GM23248 (cell line): ENCODE measurements at regions not wholly inside any gene's neighbourhood (a gene's known extent, or its start where the extent isn't known, plus 50 kb on each side); places are given as distances from the start of the nearest gene placed in this dataset.

Experiments used
- DNase-seq: peaks from one replicate; pipeline ENCODE4 v3.0.0-alpha.2; 2015
- H2AFZ ChIP-seq: fragments of 200-600 bp; sonication (generic); 2 replicates; pipeline ENCODE4 v1.6.1; 2016; ENCODE audit warnings: antibody characterized with exemption
- H3F3A ChIP-seq: fragments of 200-600 bp; sonication (generic); 2 replicates; pipeline ENCODE4 v1.6.1; 2016; ENCODE audit warnings: mild to moderate bottlenecking, antibody characterized with exemption, mixed run types; ENCODE audit not compliant: insufficient read depth
- H3K27ac ChIP-seq: fragments of 200-600 bp; sonication (generic); 2 replicates; pipeline ENCODE4 v1.5.1; 2016; ENCODE audit warnings: mild to moderate bottlenecking
- H3K27me3 ChIP-seq: fragments of 200-600 bp; sonication (generic); replicated peaks from 2 replicates; pipeline ENCODE4 v1.6.1; 2016; ENCODE audit warnings: mild to moderate bottlenecking; ENCODE audit not compliant: insufficient read depth
- H3K36me3 ChIP-seq: fragments of 200-600 bp; sonication (generic); 2 replicates; pipeline ENCODE4 v1.6.1; 2016; ENCODE audit warnings: low read depth, mild to moderate bottlenecking
- H3K4me1 ChIP-seq: fragments of 200-600 bp; sonication (generic); 2 replicates; pipeline ENCODE4 v1.6.1; 2016; ENCODE audit warnings: mild to moderate bottlenecking; ENCODE audit not compliant: insufficient read depth
- H3K4me2 ChIP-seq: fragments of 200-600 bp; sonication (generic); one replicate; pipeline ENCODE4 v1.6.1; 2016; ENCODE audit warnings: mild to moderate bottlenecking; ENCODE audit not compliant: unreplicated experiment
- H3K4me3 ChIP-seq: fragments of 200-600 bp; sonication (generic); 2 replicates; pipeline ENCODE4 v1.5.1; 2016; ENCODE audit warnings: mild to moderate bottlenecking
- H3K79me2 ChIP-seq: fragments of 200-600 bp; sonication (generic); 2 replicates; pipeline ENCODE4 v1.6.1; 2016; ENCODE audit warnings: mild to moderate bottlenecking; ENCODE audit not compliant: insufficient read depth
- H3K9ac ChIP-seq: fragments of 200-600 bp; sonication (generic); 2 replicates; pipeline ENCODE4 v1.6.1; 2016; ENCODE audit warnings: mild to moderate bottlenecking
- H3K9me2 ChIP-seq: fragments of 200-600 bp; sonication (generic); 2 replicates; pipeline ENCODE4 v1.6.1; 2016; ENCODE audit warnings: mixed run types, mild to moderate bottlenecking, moderate library complexity; ENCODE audit not compliant: insufficient read depth
- H3K9me3 ChIP-seq: fragments of 200-600 bp; sonication (generic); one replicate; pipeline ENCODE4 v1.6.1; 2017; ENCODE audit warnings: low read depth
- H4K20me1 ChIP-seq: fragments of 200-600 bp; sonication (generic); 2 replicates; pipeline ENCODE4 v1.6.0; 2016; ENCODE audit not compliant: insufficient read depth
- EZH2 ChIP-seq: fragments of 200-600 bp; sonication (generic); IDR thresholded peaks from 2 replicates; pipeline ENCODE4 v1.6.1; 2018; ENCODE audit warnings: antibody characterized with exemption, mild to moderate bottlenecking; ENCODE audit not compliant: insufficient read depth, poor library complexity, severe bottlenecking
- EZH2phosphoT487 ChIP-seq: fragments of 200-600 bp; sonication (generic); IDR thresholded peaks from 2 replicates; pipeline ENCODE4 v1.6.1; 2018; ENCODE audit warnings: antibody characterized with exemption, moderate library complexity, mild to moderate bottlenecking, low read depth; ENCODE audit not compliant: insufficient read depth
- WGBS, 2 experiments: methylation state at CpG; one replicate each; pipeline ENCODE4 v1.1.6; 2015 to 2017; ENCODE audit warnings: low lambda C conversion rate in 2 of 2, low coverage in 1 of 2; ENCODE audit errors: missing lambda C conversion rate in 2 of 2; 5-methylcytosine and 5-hydroxymethylcytosine counted together
- in situ Hi-C: fragments of 300-500 bp; cut with MboI; formaldehyde crosslinking; loops from 2 replicates; pipeline ENCODE4 v1.15.0; 2020

DNA sequence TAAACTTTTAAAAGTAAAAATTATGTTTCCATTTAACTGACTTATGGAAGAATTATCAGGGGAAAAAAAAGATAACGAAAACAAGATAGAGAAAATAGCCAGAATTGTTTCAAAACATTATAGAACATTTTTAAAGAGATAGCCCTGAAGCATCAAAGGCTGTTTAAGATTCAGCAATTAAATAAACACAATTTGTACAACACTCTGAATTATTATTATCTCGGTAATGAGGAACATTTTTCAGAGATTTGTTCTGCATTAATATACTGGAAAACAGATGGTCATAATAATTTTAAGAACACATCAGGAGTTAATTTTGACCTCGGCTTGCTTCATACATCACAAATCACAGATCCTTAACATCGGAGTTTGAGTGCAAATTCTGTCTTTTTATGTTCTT, 643.8 kb downstream of the SORCS1 start:
- Histone ChIP-seq H3K4me2 (no peak overlapping the region), H3K9me3 (no peaks in the 10 kb centered on the region), H3K9ac (no peak overlapping the region), H3K27ac (no peak overlapping the region), H2AFZ (peak overlapping the region; percentile 7; the same call in 1 of the 2 replicates), H3K27me3 (no peaks in the 10 kb centered on the region), H3F3A (no peaks in the 10 kb centered on the region), H3K9me2 (no peaks in the 10 kb centered on the region), H3K4me1 (no peaks in the 10 kb centered on the region), H4K20me1 (no peaks in the 10 kb centered on the region), H3K36me3 (no peaks in the 10 kb centered on the region), H3K4me3 (no peak overlapping the region), H3K79me2 (no peaks in the 10 kb centered on the region)
- no peak for DNase-seq
- in situ Hi-C loops: no loop called here
- TF ChIP-seq EZH2phosphoT487 (no peak), EZH2 (no peak)
- WGBS, 2 experiments: 10% methylated on average over 4 of the region's 4 CpGs

DNA sequence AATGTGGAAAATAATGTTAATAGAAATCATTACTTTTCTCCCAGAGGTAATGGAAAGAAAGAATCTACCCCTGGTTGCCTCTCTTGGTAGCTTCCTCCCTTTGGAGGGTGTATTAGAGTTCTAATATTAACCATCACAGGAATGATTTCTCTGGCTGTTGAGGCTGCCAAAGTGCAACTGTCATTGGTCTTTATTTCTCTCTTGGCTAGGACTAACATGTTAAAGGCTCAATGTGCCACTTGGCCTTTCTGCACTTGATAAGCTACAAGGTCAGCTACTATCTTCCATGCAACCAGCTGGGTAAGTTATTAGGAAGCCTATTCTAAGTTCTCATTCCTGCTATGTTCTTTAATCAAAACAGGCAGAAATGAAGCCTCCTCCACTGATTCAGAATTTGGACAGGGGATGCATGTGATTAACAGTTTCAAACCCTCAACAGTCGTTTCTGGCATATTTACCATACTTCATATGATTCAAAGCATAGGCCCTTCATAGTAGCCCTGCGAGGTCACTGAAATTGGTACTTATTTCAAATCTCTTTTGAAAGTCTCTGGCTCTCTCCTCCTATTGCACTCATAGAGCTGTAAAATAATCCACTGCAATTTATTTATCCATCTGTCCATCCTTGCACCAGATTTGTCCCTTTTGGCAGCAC, 645.0 kb downstream of the SORCS1 start:
- H3K4me1 ChIP-seq: no peaks in the 10 kb centered on the region
- peak; percentile 39 for DNase-seq
- in situ Hi-C loops: no loop called here
- H3K4me2 ChIP-seq: no peak overlapping the region
- no peaks in the 10 kb centered on the region for H3K9me3 ChIP-seq
- H3K9ac ChIP-seq: no peak overlapping the region
- WGBS, 2 experiments: 27 to 30% methylated on average over 2 of the region's 2 CpGs
- no peaks in the 10 kb centered on the region for H3K9me2 ChIP-seq
- TF ChIP-seq EZH2 (no peak), EZH2phosphoT487 (no peak)
- no peaks in the 10 kb centered on the region for H4K20me1 ChIP-seq
- no peak overlapping the region for H2AFZ ChIP-seq
- no peaks in the 10 kb centered on the region for H3F3A ChIP-seq
- H3K36me3 ChIP-seq: no peaks in the 10 kb centered on the region
- no peaks in the 10 kb centered on the region for H3K79me2 ChIP-seq
- no peak overlapping the region for H3K4me3 ChIP-seq
- no peak overlapping the region for H3K27ac ChIP-seq
- H3K27me3 ChIP-seq: no peaks in the 10 kb centered on the region

DNA sequence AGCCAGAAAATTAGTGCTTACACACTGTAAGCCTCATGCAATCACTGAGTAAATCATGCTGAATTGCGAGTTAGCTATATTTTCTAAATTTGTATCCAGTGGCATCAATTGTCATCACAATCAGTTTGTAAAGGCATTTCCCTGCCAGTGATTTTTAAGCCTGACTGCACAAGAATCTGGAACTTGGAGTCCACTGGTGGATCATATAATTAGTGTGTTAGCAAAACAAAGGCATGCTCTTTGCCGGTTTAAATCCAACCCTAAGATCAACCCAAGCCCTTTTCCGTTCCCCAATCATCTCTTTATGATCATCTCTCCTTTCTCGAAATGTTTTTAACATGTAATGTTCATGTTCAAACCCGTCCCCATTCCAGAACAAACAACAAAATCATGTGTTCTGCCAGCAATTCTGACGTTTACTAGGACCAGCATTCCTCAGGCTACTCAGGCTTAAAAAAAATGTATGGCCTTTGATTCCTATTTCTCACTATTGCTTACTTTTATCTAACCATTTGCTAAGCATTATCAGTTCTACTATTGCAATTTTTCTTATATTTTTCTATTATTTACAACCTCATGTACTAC, 649.2 kb downstream of the SORCS1 start:
- no peaks in the 10 kb centered on the region for H4K20me1 ChIP-seq
- no peak overlapping the region for H3K9ac ChIP-seq
- DNase-seq: no peak
- H3K79me2 ChIP-seq: no peaks in the 10 kb centered on the region
- H3K27ac ChIP-seq: no peak overlapping the region
- 39 to 45% methylated on average over 6 of the region's 6 CpGs for whole genome bisulfite sequencing, 2 experiments
- no peaks in the 10 kb centered on the region for H3K9me3 ChIP-seq
- H3K9me2 ChIP-seq: no peaks in the 10 kb centered on the region
- in situ Hi-C loops: no loop called here
- no peak for TF ChIP-seq EZH2phosphoT487
- TF ChIP-seq EZH2: no peak
- no peak overlapping the region for H3K4me3 ChIP-seq
- no peak overlapping the region for H3K4me2 ChIP-seq
- no peaks in the 10 kb centered on the region for H3K36me3 ChIP-seq
- H3K4me1 ChIP-seq: no peaks in the 10 kb centered on the region
- H3F3A ChIP-seq: no peaks in the 10 kb centered on the region
- no peak overlapping the region for H2AFZ ChIP-seq
- H3K27me3 ChIP-seq: no peaks in the 10 kb centered on the region

DNA sequence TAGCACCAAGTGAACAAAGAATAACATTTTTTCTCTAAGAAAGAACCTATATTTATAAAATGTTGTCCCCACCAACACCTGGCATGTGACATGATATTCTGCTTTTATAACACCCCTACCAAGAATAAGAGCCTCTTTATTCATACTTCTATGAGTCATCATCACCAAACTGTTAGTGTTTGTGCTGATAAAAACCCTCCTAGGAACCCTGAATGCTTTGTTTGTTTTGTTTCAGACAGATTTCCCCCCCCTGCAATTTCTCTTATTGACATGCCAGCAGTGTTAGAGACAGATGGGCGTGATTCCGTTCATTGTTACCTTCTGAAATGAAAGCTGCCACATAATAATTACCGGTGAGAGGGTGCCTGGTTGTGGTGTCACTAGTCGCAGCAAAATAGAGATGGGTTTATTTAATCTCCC, 651.1 kb downstream of the SORCS1 start:
- H3K79me2 ChIP-seq: no peaks in the 10 kb centered on the region
- no peak overlapping the region for H2AFZ ChIP-seq
- H3K4me1 ChIP-seq: no peaks in the 10 kb centered on the region
- H3K9me3 ChIP-seq: no peaks in the 10 kb centered on the region
- no peaks in the 10 kb centered on the region for H3K9me2 ChIP-seq
- in situ Hi-C loops: no loop called here
- no peak overlapping the region for H3K9ac ChIP-seq
- H3K36me3 ChIP-seq: no peaks in the 10 kb centered on the region
- no peaks in the 10 kb centered on the region for H3K27me3 ChIP-seq
- no peaks in the 10 kb centered on the region for H3F3A ChIP-seq
- no peak for TF ChIP-seq EZH2
- TF ChIP-seq EZH2phosphoT487: no peak
- H3K27ac ChIP-seq: no peak overlapping the region
- 44 to 49% methylated on average over 4 of the region's 4 CpGs for WGBS, 2 experiments
- H3K4me3 ChIP-seq: no peak overlapping the region
- H3K4me2 ChIP-seq: no peak overlapping the region
- H4K20me1 ChIP-seq: no peaks in the 10 kb centered on the region
- DNase-seq: no peak
